Upper lobe of left lung (tissue), 4 donors: ENCODE measurements at regions not wholly inside any gene's neighbourhood (a gene's known extent, or its start where the extent isn't known, plus 50 kb on each side); places are given as distances from the start of the nearest gene placed in this dataset.

Source experiments
- CTCF ChIP-seq, 6 experiments: fragments of 450-650 bp in 4 of 6; fragments of 200-600 bp in 2 of 6; sonication (generic) in 2 of 6; IDR thresholded peaks; one replicate each; pipeline ENCODE4 v1.5.1; 2016 to 2019; ENCODE audit warnings: antibody characterized with exemption in 6 of 6
- POLR2A ChIP-seq, 4 donors: fragments of 450-650 bp; IDR thresholded peaks; one replicate each; pipeline ENCODE4 v1.5.1; 2016 to 2017; ENCODE audit warnings: antibody characterized with exemption in 4 of 4, mild to moderate bottlenecking in 2 of 4

GRCh38 chr17:36682773-36683172 lies 81.4 kb downstream of the MRM1 start:
- TF ChIP-seq POLR2A (IDR thresholded peaks at IDR 0.05) = no peak
- no peak for TF ChIP-seq CTCF (IDR thresholded peaks at IDR 0.05)
